HUES64 (cell line): ENCODE measurements at regions not wholly inside any gene's neighbourhood (a gene's known extent, or its start where the extent isn't known, plus 50 kb on each side); places are given as distances from the start of the nearest gene placed in this dataset.

ENCODE experiments used
- H3K27ac ChIP-seq: 2 replicates; pipeline ENCODE4 v1.7.0; 2013; ENCODE audit warnings: low read depth, low read length, inconsistent platforms
- H3K27me3 ChIP-seq: 2 replicates; pipeline ENCODE4 v1.6.1; 2013; ENCODE audit warnings: mild to moderate bottlenecking, low read length; ENCODE audit not compliant: insufficient read depth
- H3K36me3 ChIP-seq: 2 replicates; pipeline ENCODE4 v1.6.1; 2013; ENCODE audit warnings: mild to moderate bottlenecking, low read length; ENCODE audit not compliant: insufficient read depth
- H3K4me1 ChIP-seq: 2 replicates; pipeline ENCODE4 v1.6.1; 2013; ENCODE audit warnings: mild to moderate bottlenecking, low read length, moderate library complexity; ENCODE audit not compliant: insufficient read depth
- H3K4me3 ChIP-seq: 2 replicates; pipeline ENCODE4 v1.5.1; 2013; ENCODE audit warnings: mild to moderate bottlenecking, low read length, moderate library complexity
- H3K9ac ChIP-seq: 2 replicates; pipeline ENCODE4 v1.6.1; 2013; ENCODE audit warnings: mild to moderate bottlenecking, low read depth, low read length
- H3K9me3 ChIP-seq: 2 replicates; pipeline ENCODE4 v1.6.1; 2013; ENCODE audit warnings: low read depth, low read length; ENCODE audit not compliant: insufficient read depth
- WGBS: fragments of 150-250, 120-280 bp; methylation state at CpG from one replicate; pipeline ENCODE4 v1.1.7; 2013; ENCODE audit warnings: missing lambda C conversion rate; 5-methylcytosine and 5-hydroxymethylcytosine counted together

DNA sequence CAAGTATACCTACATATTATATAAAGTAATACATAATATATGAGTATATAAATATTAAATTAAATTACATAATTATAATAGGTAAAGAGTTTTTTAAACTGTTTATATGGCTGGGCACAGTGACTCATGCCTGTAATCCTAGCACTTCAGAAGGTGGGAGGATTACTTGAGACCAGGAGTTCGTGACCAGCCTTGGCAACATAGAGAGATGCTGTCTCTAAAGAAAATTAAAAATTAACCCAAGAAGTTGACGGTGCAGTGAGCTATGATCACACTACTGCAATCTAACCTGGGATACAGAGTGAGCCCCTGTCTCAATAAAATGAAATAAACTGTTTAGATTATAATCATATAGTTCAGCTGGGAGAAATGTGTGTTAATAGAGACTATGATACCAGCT lies 363.0 kb downstream of the DDX10 start:
- WGBS: 94% methylated on average over 2 of the region's 2 CpGs
- Histone ChIP-seq H3K4me3 (no peak overlapping the region), H3K27me3 (no peaks in the 10 kb centered on the region), H3K9ac (no peak overlapping the region), H3K9me3 (no peaks in the 10 kb centered on the region), H3K36me3 (no peaks in the 10 kb centered on the region), H3K27ac (no peak overlapping the region), H3K4me1 (no peaks in the 10 kb centered on the region)

DNA sequence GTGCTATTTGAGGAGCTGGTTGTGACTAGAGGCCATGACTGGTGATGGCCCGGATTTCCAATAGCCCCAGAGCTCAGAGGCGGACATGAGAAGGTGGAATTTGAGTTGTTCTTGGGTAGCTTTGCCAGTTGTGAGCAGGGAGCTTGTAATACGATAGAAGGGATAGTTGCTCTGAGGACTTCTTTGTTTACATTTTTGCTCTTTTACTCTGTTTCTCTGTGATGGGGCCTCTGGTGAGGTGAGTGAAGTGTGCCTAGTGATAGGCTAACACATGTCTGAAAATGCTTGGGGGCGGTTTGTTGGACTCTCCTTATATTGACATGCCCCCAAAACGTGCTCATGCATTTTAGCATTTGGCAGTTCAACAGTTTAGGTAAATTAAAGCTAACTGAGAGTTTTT lies 365.1 kb downstream of the DDX10 start:
- Histone ChIP-seq H3K27me3 (no peaks in the 10 kb centered on the region), H3K4me3 (no peak overlapping the region), H3K9ac (no peak overlapping the region), H3K27ac (no peak overlapping the region), H3K9me3 (no peaks in the 10 kb centered on the region), H3K4me1 (0 out of 2 replicates have a peak, but pooled peaks cover 4% of the 10 kb centered on the region), H3K36me3 (no peaks in the 10 kb centered on the region)
- WGBS: 76% methylated on average over 5 of the region's 5 CpGs

DNA sequence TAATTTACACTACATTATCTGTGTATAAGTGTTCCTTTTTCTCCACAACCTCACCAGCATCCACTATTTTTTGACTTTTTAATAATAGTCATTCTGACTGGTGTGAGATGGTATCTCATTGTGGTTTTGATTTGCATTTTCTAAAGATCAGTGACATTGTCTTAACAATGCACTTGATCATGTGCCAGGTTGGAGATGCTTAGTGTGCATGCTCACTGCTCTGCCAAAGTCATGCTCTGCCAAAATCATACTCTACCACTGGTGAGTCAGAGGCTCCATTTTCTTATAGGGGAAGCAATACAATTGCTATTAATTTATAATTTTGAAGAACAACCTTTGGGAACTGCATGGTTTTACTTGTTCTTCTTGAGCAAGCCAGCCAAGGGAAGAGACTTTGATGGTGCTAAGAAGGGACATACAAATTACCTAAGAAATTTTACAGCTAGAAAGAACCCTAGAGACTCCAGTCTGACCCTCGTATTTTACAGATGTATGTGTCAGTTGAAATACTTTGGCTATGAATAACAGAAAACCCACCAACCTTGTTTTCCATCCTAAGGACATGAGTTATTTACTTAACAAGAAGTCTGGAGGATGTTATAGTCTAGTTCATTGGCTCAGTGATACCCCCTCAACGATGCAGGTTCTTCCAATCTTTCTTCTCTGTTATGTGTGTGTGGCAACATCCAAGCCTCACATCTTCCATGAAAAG lies 368.9 kb downstream of the DDX10 start:
- Histone ChIP-seq H3K4me1 (peaks cover 22% of the 10 kb centered on the region), H3K27ac (no peak overlapping the region), H3K9me3 (no peaks in the 10 kb centered on the region), H3K4me3 (no peak overlapping the region), H3K9ac (no peak overlapping the region), H3K27me3 (no peaks in the 10 kb centered on the region), H3K36me3 (no peaks in the 10 kb centered on the region)
- 88% methylated on average over 1 of the region's 2 CpGs for WGBS

DNA sequence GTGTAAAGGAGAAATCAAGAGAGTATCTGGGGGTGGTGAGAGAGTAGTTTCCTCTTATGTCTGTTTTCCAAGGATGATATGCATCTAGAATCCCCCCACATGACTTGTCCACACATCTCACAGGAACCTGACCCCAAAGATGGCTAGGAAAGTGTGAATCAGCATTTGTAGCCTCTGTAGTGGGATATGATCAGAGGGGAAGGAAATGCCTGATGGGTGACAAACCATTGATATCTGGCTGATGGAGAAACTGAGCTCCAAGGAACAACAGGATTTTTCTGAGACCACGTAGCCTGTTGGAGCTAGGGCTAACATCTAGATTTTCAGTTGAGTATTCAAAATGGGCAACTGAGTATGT lies 369.4 kb downstream of the DDX10 start:
- Histone ChIP-seq H3K27ac (no peak overlapping the region), H3K4me1 (peaks cover 22% of the 10 kb centered on the region), H3K4me3 (no peak overlapping the region), H3K9ac (no peak overlapping the region), H3K9me3 (no peaks in the 10 kb centered on the region), H3K36me3 (no peaks in the 10 kb centered on the region), H3K27me3 (no peaks in the 10 kb centered on the region)
- WGBS: 97% methylated on average over 1 of the region's 1 CpG

DNA sequence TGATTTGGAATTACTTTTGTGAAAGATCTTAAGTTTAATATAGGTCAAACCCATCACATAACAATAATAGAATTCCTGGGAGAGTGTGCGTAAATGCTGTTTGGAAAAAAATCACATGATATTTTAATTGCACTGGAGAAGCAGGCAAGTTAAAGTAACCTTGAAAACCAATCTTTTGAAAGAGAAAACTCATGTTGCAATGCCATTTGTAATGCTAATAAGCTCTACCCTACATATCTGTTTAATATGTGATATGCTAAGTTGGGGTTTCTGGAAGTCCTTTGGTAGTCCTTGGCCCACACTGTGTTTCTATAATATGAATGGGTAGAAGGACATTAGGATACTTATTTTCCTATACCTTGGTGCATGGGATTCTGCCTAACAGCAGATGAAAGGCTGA lies 370.4 kb downstream of the DDX10 start:
- Histone ChIP-seq H3K4me1 (peaks cover 22% of the 10 kb centered on the region), H3K4me3 (no peak overlapping the region), H3K27me3 (no peaks in the 10 kb centered on the region), H3K9me3 (no peaks in the 10 kb centered on the region), H3K27ac (no peak overlapping the region), H3K9ac (no peak overlapping the region), H3K36me3 (no peaks in the 10 kb centered on the region)
- 83% methylated on average over 1 of the region's 1 CpG for WGBS

DNA sequence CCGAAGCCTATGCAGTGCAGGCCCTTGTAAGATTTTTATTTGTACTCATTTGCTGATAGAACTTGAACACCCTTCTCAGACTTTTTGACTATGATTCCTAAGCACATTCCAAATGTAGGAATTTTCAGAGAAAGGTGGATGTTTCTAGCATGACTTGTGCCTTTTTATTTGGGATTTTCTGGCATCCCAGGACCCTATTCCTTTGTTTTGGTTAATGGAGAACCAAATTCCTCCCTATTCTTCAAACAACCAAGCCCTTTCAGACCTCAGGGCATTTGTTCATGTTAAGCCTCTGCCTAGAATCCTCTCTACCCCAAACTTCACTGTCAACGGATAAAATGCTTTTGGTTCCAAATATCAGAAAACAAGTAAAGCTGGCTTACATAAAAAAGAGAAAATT lies 371.1 kb downstream of the DDX10 start:
- Histone ChIP-seq H3K27ac (peak overlapping the region; percentile 51), H3K9me3 (no peaks in the 10 kb centered on the region), H3K9ac (no peak overlapping the region; the same call in 1 of the 2 replicates), H3K36me3 (no peaks in the 10 kb centered on the region), H3K4me3 (no peak overlapping the region), H3K27me3 (no peaks in the 10 kb centered on the region), H3K4me1 (peaks cover 22% of the 10 kb centered on the region)
- WGBS: 65% methylated on average over 2 of the region's 2 CpGs

DNA sequence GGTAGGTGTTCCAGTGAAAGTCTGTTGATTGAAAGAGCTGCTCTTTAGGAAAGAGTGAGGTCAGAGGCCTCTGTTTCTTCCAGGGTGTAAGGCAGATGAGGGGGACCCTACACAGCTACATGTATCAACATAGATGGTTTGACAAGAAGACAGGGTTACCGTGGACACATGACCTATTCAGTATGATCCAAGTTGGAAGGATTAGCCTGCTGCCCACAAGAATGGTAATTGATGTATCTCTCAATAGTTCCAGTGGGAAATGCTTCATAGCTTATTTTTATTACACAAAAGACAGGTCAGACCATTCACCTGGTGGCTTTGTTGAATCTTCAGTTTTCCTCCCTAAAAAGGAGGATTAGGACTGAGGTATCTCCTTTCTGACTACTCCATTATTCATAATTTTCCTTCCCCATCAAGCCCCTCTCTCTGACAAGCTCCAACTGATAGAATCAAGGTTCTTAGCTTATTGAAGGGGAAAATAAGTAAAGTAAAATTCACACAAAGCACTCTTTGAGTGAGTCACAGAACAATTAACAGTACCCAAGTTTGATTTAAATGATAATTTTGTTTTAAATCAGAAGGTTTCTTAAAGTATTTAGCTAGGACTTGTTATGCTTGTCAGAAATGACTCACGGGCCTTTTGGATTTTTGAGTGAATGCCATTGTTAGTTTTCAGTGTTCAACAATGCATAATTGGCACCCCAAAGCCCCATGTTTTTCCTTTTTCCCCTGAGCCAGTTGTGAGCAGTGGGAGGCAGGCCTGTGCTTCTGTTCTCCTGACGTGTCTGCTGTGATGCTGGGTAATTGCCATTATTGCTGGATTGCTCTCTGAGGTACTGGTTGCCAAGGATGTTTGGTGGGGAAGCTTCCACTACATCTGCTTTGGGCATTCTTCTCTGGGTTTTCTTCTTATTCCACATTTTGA lies 373.2 kb downstream of the DDX10 start:
- H3K27ac ChIP-seq: no peak overlapping the region; the same call in 1 of the 2 replicates
- WGBS: 91% methylated on average over 3 of the region's 3 CpGs
- no peaks in the 10 kb centered on the region for H3K27me3 ChIP-seq

DNA sequence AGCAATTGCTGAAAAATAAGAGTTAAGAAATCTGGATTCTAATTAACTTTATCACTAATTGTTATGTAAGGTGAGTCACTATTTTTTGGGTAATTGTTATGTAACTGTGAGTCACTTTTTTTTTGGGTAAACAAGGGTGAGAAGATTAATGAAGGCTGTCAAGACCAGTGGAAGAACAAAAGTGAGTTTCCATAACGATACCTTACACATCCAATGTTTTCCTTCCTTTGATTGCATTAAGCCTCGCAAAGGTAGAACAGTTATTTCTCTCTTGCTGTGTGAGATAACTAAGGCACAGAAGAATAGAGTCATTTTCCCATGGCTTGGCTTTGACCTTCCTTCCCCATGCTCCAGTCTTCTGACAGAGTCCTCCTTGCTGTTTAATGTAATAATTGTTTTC lies 374.7 kb downstream of the DDX10 start:
- H3K9me3 ChIP-seq: no peaks in the 10 kb centered on the region
- no peak overlapping the region for H3K9ac ChIP-seq
- WGBS: 96% methylated on average over 2 of the region's 2 CpGs
- no peaks in the 10 kb centered on the region for H3K27me3 ChIP-seq
- no peak overlapping the region for H3K4me3 ChIP-seq
- H3K27ac ChIP-seq: no peak overlapping the region
- H3K36me3 ChIP-seq: no peaks in the 10 kb centered on the region
- peaks cover 18% of the 10 kb centered on the region for H3K4me1 ChIP-seq

More for the DNA sequence above, 373.2 kb downstream of the DDX10 start:
- Histone ChIP-seq H3K4me1 (peaks cover 22% of the 10 kb centered on the region), H3K4me3 (no peak overlapping the region), H3K9me3 (no peaks in the 10 kb centered on the region), H3K9ac (no peak overlapping the region), H3K36me3 (no peaks in the 10 kb centered on the region)

DNA sequence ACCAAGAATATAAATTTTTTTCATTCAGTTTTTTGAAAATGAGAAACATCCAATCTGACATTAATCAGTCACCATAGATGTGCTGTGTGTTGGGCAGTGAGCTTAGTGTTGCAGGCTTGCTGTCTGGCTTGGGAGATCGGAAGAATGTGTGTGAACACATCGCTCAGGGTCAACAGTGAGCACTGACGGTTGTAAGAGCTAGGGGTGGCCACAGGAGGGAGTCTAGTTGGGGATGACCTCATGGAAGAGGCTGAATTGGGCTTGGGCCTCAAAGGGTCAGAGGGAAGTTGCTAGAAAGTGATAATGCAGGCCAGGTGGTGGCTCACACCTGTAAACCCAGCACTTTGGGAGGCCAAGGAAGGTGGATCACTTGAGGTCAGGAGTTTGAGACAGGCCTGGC lies 375.4 kb downstream of the DDX10 start:
- H3K4me1 ChIP-seq: peaks cover 16% of the 10 kb centered on the region
- H3K27ac ChIP-seq: no peak overlapping the region
- no peak overlapping the region for H3K4me3 ChIP-seq
- no peaks in the 10 kb centered on the region for H3K36me3 ChIP-seq
- H3K27me3 ChIP-seq: no peaks in the 10 kb centered on the region
- no peaks in the 10 kb centered on the region for H3K9me3 ChIP-seq
- WGBS: 85% methylated on average over 3 of the region's 3 CpGs
- no peak overlapping the region for H3K9ac ChIP-seq

DNA sequence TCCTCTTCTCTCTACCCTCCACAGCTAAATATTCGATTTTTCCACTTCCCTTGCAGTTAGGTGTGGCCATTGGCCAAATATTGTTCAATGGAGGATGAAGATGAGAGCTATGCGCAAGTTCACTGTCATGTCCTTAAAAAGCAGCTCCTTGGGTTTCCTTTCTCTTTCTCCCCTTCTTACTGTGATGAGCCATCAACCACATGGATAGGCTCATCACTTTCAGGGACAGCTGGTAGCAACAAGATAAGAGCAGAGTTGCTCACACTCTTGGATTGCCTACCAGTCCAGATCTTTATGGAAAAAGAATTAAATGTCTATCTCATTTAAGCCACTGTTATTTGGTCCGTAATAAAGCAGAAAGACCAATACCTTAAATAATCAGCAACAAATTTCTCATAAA lies 377.0 kb downstream of the DDX10 start:
- H3K27ac ChIP-seq: no peak overlapping the region
- no peaks in the 10 kb centered on the region for H3K36me3 ChIP-seq
- 86% methylated on average over 2 of the region's 3 CpGs for WGBS
- H3K4me3 ChIP-seq: no peak overlapping the region
- H3K27me3 ChIP-seq: no peaks in the 10 kb centered on the region
- peaks cover 11% of the 10 kb centered on the region; the same call in 1 of the 2 replicates for H3K4me1 ChIP-seq
- no peaks in the 10 kb centered on the region for H3K9me3 ChIP-seq
- H3K9ac ChIP-seq: no peak overlapping the region

DNA sequence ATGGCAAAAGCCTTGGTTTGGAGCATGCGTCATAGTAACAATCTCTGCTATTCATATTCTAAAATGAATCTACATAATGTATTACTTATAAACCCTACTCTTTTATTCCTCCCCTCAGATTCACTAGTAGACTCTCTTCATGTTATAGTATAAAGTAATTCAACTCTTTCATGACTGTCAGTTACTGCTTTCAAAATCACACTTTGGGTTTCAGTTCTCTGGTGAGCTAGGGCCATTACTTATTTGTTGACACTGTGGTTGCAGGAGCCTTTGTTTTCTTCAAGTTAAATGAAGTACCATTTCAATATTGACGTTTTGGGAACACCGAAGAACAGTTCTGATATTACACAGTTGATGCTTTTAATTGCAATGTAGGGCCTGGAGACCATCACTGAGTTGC lies 378.4 kb downstream of the DDX10 start:
- no peak overlapping the region for H3K27ac ChIP-seq
- WGBS: 77% methylated on average over 2 of the region's 3 CpGs

More for the DNA sequence above, 378.4 kb downstream of the DDX10 start:
- Histone ChIP-seq H3K9ac (no peak overlapping the region), H3K9me3 (no peaks in the 10 kb centered on the region), H3K4me1 (peaks cover 8% of the 10 kb centered on the region; the same call in 1 of the 2 replicates), H3K4me3 (no peak overlapping the region), H3K27me3 (no peaks in the 10 kb centered on the region), H3K36me3 (no peaks in the 10 kb centered on the region)
